Ascending aorta (tissue), 2 donors: ENCODE measurements at regions not wholly inside any gene's neighbourhood (a gene's known extent, or its start where the extent isn't known, plus 50 kb on each side); places are given as distances from the start of the nearest gene placed in this dataset.

ENCODE experiments used
- DNase-seq, 2 donors: peaks; one replicate each; pipeline ENCODE4 v3.0.0-alpha.2; 2019; ENCODE audit warnings: low spot score in 2 of 2
- H3K27ac ChIP-seq, 2 donors: fragments of 200-600 bp; sonication (generic); one replicate each; pipeline ENCODE4 v1.5.1; 2016 to 2017; ENCODE audit warnings: mild to moderate bottlenecking in 1 of 2
- H3K27me3 ChIP-seq: fragments of 200-600 bp; sonication (generic); one replicate; pipeline ENCODE4 v1.5.1; 2017
- H3K36me3 ChIP-seq, 2 donors: fragments of 200-600 bp; sonication (generic); one replicate each; pipeline ENCODE4 v1.5.1; 2016
- H3K4me1 ChIP-seq, 2 donors: fragments of 200-600 bp; sonication (generic); one replicate each; pipeline ENCODE4 v1.5.1; 2016 to 2017; ENCODE audit warnings: mild to moderate bottlenecking in 1 of 2
- H3K4me3 ChIP-seq, 2 donors: fragments of 200-600 bp; sonication (generic); one replicate each; pipeline ENCODE4 v1.5.1; 2016 to 2017; ENCODE audit warnings: mild to moderate bottlenecking in 1 of 2
- H3K9me3 ChIP-seq, 2 donors: fragments of 200-600 bp; sonication (generic); one replicate each; pipeline ENCODE4 v1.5.1; 2016
- CTCF ChIP-seq, 3 experiments: fragments of 200-600 bp in 2 of 3; fragments of 450-650 bp in 1 of 3; sonication (generic) in 2 of 3; IDR thresholded peaks; one replicate each; pipeline ENCODE4 v1.5.1; 2016 to 2019; ENCODE audit warnings: antibody characterized with exemption in 3 of 3, mild to moderate bottlenecking in 1 of 3, moderate library complexity in 1 of 3
- intact Hi-C: fragments of 100-400 bp; cut with DNase I; formaldehyde crosslinking; loops from one replicate; pipeline ENCODE4 v1.15.1; 2023

- H3K36me3 ChIP-seq, result no peaks in the 10 kb centered on the region
- no peak overlapping the region for H3K27ac ChIP-seq
- H3K27me3 ChIP-seq, result no peaks in the 10 kb centered on the region
- peak in 1 of 2 donors; percentile 16 for DNase-seq
- H3K4me3 ChIP-seq, result no peak overlapping the region
- intact Hi-C loops, result no loop called here
- TF ChIP-seq CTCF (IDR thresholded peaks at IDR 0.05), result no peak
- H3K9me3 ChIP-seq, result peaks cover 15 to 19% of the 10 kb centered on the region in 2 donors
- H3K4me1 ChIP-seq, result no peaks in the 10 kb centered on the region
Measured at GRCh38 chr10:131776496-131776895, 124.3 kb upstream of the PPP2R2D start.

GRCh38 chr10:131777162-131777561 is 123.6 kb upstream of the PPP2R2D start:
- intact Hi-C loops, result no loop called here
- H3K9me3 ChIP-seq, result peaks cover 15 to 19% of the 10 kb centered on the region in 2 donors
- peak in 1 of 2 donors; percentile 11 for DNase-seq

GRCh38 chr10:131777921-131778320 is 122.9 kb upstream of the PPP2R2D start:
- H3K4me3 ChIP-seq, result no peak overlapping the region
- intact Hi-C loops, result no loop called here
- no peaks in the 10 kb centered on the region for H3K36me3 ChIP-seq
- no peak overlapping the region for H3K27ac ChIP-seq
- no peaks in the 10 kb centered on the region for H3K27me3 ChIP-seq
- TF ChIP-seq CTCF (IDR thresholded peaks at IDR 0.05), result no peak
- no peaks in the 10 kb centered on the region for H3K4me1 ChIP-seq
- peak in 1 of 2 donors; percentile 13 for DNase-seq
- peaks cover 15 to 19% of the 10 kb centered on the region in 2 donors for H3K9me3 ChIP-seq

More at GRCh38 chr10:131777162-131777561, 123.6 kb upstream of the PPP2R2D start:
- no peak for TF ChIP-seq CTCF (IDR thresholded peaks at IDR 0.05)
- Histone ChIP-seq H3K27me3 (no peaks in the 10 kb centered on the region), H3K27ac (no peak overlapping the region), H3K4me3 (no peak overlapping the region), H3K4me1 (no peaks in the 10 kb centered on the region), H3K36me3 (no peaks in the 10 kb centered on the region)

- peaks cover 15 to 19% of the 10 kb centered on the region in 2 donors for H3K9me3 ChIP-seq
- TF ChIP-seq CTCF (IDR thresholded peaks at IDR 0.05), result no peak
- intact Hi-C loops, result no loop called here
- no peaks in the 10 kb centered on the region for H3K36me3 ChIP-seq
- no peaks in the 10 kb centered on the region for H3K27me3 ChIP-seq
- H3K4me3 ChIP-seq, result no peak overlapping the region
- no peaks in the 10 kb centered on the region for H3K4me1 ChIP-seq
- no peak overlapping the region for H3K27ac ChIP-seq
- DNase-seq, result no peak
Measured at GRCh38 chr10:131778385-131778784, 122.4 kb upstream of the PPP2R2D start.

GRCh38 chr10:131778842-131779241 is 122.0 kb upstream of the PPP2R2D start:
- H3K4me3 ChIP-seq, result no peak overlapping the region
- H3K27ac ChIP-seq, result no peak overlapping the region
- peak in 1 of 2 donors; percentile 25 for DNase-seq
- no peaks in the 10 kb centered on the region for H3K4me1 ChIP-seq
- TF ChIP-seq CTCF (IDR thresholded peaks at IDR 0.05), result no peak
- intact Hi-C loops, result no loop called here
- no peaks in the 10 kb centered on the region for H3K36me3 ChIP-seq
- H3K9me3 ChIP-seq, result peaks cover 15 to 19% of the 10 kb centered on the region in 2 donors
- H3K27me3 ChIP-seq, result no peaks in the 10 kb centered on the region
